HEK293 (cell line): ENCODE measurements at regions not wholly inside any gene's neighbourhood (a gene's known extent, or its start where the extent isn't known, plus 50 kb on each side); places are given as distances from the start of the nearest gene placed in this dataset.

Experiments
- CTCF ChIA-PET: fragments of 350-600 bp; formaldehyde crosslinking; extraction: SDS; loops from one replicate; lab custom pipeline; 2021; ENCODE audit warnings: antibody characterized with exemption; lab: Yijun Ruan, JAX
- POLR2A ChIA-PET: fragments of 300-600 bp; formaldehyde crosslinking; extraction: SDS; loops from one replicate; lab custom pipeline; 2020; ENCODE audit warnings: antibody characterized with exemption, inconsistent platforms; lab: Yijun Ruan, JAX
- H3K27ac ChIP-seq: fragments of 200-500 bp; sonication (Bioruptor generic); 2 replicates; pipeline ENCODE4 v1.5.1; 2014; ENCODE audit warnings: low read depth, low read length, control low read depth, inconsistent platforms; ENCODE audit errors: extremely low read depth
- H3K36me3 ChIP-seq, 2 experiments: fragments of 200-500 bp in 1 of 2; sonication (Bioruptor generic) in 1 of 2; 1 replicate in 1 of 2; 2 replicates in 1 of 2; pipeline ENCODE4 v1.5.1; 2014 to 2017; ENCODE audit warnings: inconsistent platforms in 2 of 2, low read length in 2 of 2; ENCODE audit not compliant: control insufficient read depth in 2 of 2, insufficient read depth in 1 of 2
- H3K4me1 ChIP-seq: fragments of 200-500 bp; sonication (Bioruptor generic); 2 replicates; pipeline ENCODE4 v1.5.1; 2014; ENCODE audit warnings: mild to moderate bottlenecking, low read length, inconsistent platforms; ENCODE audit not compliant: control insufficient read depth, insufficient read depth
- H3K4me3 ChIP-seq: 2 replicates; pipeline ENCODE4 v1.5.1; 2011; ENCODE audit warnings: low read depth, mild to moderate bottlenecking, control low read depth, low read length, moderate library complexity
- H3K9me3 ChIP-seq: fragments of 200-500 bp; sonication (Bioruptor generic); 2 replicates; pipeline ENCODE4 v1.5.1; 2014; ENCODE audit warnings: low read depth, low read length, inconsistent platforms; ENCODE audit not compliant: control insufficient read depth, insufficient read depth
- EGR2 ChIP-seq: fragments of 450-650 bp; formaldehyde crosslinking; IDR thresholded peaks from 2 replicates; pipeline ENCODE4 v1.5.1; 2016; ENCODE audit warnings: low read depth, missing biosample characterization, missing genetic modification characterization
- GLIS1 ChIP-seq: fragments of 450-650 bp; formaldehyde crosslinking; IDR thresholded peaks from 2 replicates; pipeline ENCODE4 v1.5.1; 2016; ENCODE audit warnings: missing biosample characterization, missing genetic modification characterization
- HOXC10 ChIP-seq: sonication (generic); formaldehyde crosslinking; IDR thresholded peaks from 2 replicates; pipeline ENCODE4 v1.8.1; 2023; ENCODE audit warnings: mild to moderate bottlenecking, missing genetic modification reagents
- KLF16 ChIP-seq: fragments of 450-650 bp; formaldehyde crosslinking; IDR thresholded peaks from 2 replicates; pipeline ENCODE4 v1.5.1; 2017; ENCODE audit warnings: missing biosample characterization, missing genetic modification characterization
- MEIS1 ChIP-seq: sonication (generic); formaldehyde crosslinking; IDR thresholded peaks from 2 replicates; pipeline ENCODE4 v1.8.1; 2022; ENCODE audit warnings: missing genetic modification reagents, mild to moderate bottlenecking, borderline replicate concordance
- PRDM1 ChIP-seq: fragments of 450-650 bp; formaldehyde crosslinking; IDR thresholded peaks from 2 replicates; pipeline ENCODE4; 2016; ENCODE audit warnings: missing biosample characterization, missing genetic modification characterization
- PRDM10 ChIP-seq: fragments of 450-650 bp; formaldehyde crosslinking; IDR thresholded peaks from 2 replicates; pipeline ENCODE4 v1.5.1; 2016; ENCODE audit warnings: missing biosample characterization, missing genetic modification characterization
- ZBTB1 ChIP-seq: fragments of 450-650 bp; formaldehyde crosslinking; IDR thresholded peaks from 2 replicates; pipeline ENCODE4 v1.5.1; 2016; ENCODE audit warnings: missing biosample characterization, missing genetic modification characterization
- ZBTB7A ChIP-seq: fragments of 450-650 bp; formaldehyde crosslinking; IDR thresholded peaks from 2 replicates; pipeline ENCODE4 v1.5.1; 2016; ENCODE audit warnings: low read depth, missing biosample characterization, missing genetic modification characterization
- ZNF223 ChIP-seq: fragments of 450-650 bp; formaldehyde crosslinking; IDR thresholded peaks from 2 replicates; pipeline ENCODE4 v1.5.1; 2016; ENCODE audit warnings: missing biosample characterization, missing genetic modification characterization
- ZNF335 ChIP-seq: fragments of 450-650 bp; formaldehyde crosslinking; conservative IDR thresholded peaks from 2 replicates; pipeline ENCODE4 v1.5.1; 2016; ENCODE audit warnings: missing biosample characterization, missing genetic modification characterization
- ZNF350 ChIP-seq: fragments of 450-650 bp; formaldehyde crosslinking; IDR thresholded peaks from 2 replicates; pipeline ENCODE4 v1.5.0; 2017; ENCODE audit warnings: missing biosample characterization, mild to moderate bottlenecking, missing genetic modification characterization
- ZNF449 ChIP-seq: fragments of 450-650 bp; formaldehyde crosslinking; IDR thresholded peaks from 2 replicates; pipeline ENCODE4 v1.5.1; 2017; ENCODE audit warnings: missing biosample characterization, mild to moderate bottlenecking, missing genetic modification characterization, moderate library complexity
- ZNF555 ChIP-seq: fragments of 450-650 bp; formaldehyde crosslinking; conservative IDR thresholded peaks from 2 replicates; pipeline ENCODE4 v1.5.1; 2017; ENCODE audit warnings: missing biosample characterization, mild to moderate bottlenecking, missing genetic modification characterization, inconsistent platforms
- ZNF624 ChIP-seq: fragments of 450-650 bp; formaldehyde crosslinking; IDR thresholded peaks from 2 replicates; pipeline ENCODE4 v1.5.1; 2017; ENCODE audit warnings: missing biosample characterization, missing genetic modification characterization
- ZNF660 ChIP-seq: fragments of 450-650 bp; IDR thresholded peaks from 2 replicates; pipeline ENCODE4 v1.5.1; 2018; ENCODE audit warnings: missing biosample characterization, mild to moderate bottlenecking, missing genetic modification characterization
- ZNF76 ChIP-seq: fragments of 450-650 bp; formaldehyde crosslinking; IDR thresholded peaks from 2 replicates; pipeline ENCODE4; 2016; ENCODE audit warnings: low read depth, missing biosample characterization, missing genetic modification characterization, borderline replicate concordance
- TF ChIP-seq, protein P1 (sequence below): fragments of 450-650 bp; formaldehyde crosslinking; IDR thresholded peaks from 2 replicates; pipeline ENCODE4 v1.5.1; 2016; ENCODE audit warnings: missing biosample characterization, missing genetic modification characterization

- CTCF ChIA-PET, result interaction anchor here (0.6 kb wide), 1 partner anchor 194 kb away, joined by 3 read pairs; no protein-coding TSS in a partner anchor
- POLR2A ChIA-PET, result no interaction called here
- H3K27ac ChIP-seq, result no peak overlapping the region
- no peaks in the 10 kb centered on the region for H3K36me3 ChIP-seq
- no peaks in the 10 kb centered on the region for H3K4me1 ChIP-seq
- TF ChIP-seq ZNF223, result no peak
- no peaks in the 10 kb centered on the region for H3K9me3 ChIP-seq
- H3K4me3 ChIP-seq, result no peak overlapping the region
Measured at GRCh38 chr4:27886120-27886519, 1025.5 kb downstream of the STIM2 start.

- Histone ChIP-seq H3K36me3 (no peaks in the 10 kb centered on the region), H3K4me1 (no peaks in the 10 kb centered on the region), H3K9me3 (no peaks in the 10 kb centered on the region), H3K27ac (no peak overlapping the region), H3K4me3 (no peak overlapping the region)
- TF ChIP-seq ZNF624 (tag by site-specific recombination), result no peak
- TF ChIP-seq GLIS1 (tag by site-specific recombination), result no peak
- ChIA-PET POLR2A (no interaction called here), CTCF (interaction anchor here (0.7 kb wide), 1 partner anchor 800 kb away, joined by 3 read pairs; no protein-coding TSS in a partner anchor)
Measured at GRCh38 chr4:27887646-27888045, 1027.0 kb downstream of the STIM2 start.

DNA sequence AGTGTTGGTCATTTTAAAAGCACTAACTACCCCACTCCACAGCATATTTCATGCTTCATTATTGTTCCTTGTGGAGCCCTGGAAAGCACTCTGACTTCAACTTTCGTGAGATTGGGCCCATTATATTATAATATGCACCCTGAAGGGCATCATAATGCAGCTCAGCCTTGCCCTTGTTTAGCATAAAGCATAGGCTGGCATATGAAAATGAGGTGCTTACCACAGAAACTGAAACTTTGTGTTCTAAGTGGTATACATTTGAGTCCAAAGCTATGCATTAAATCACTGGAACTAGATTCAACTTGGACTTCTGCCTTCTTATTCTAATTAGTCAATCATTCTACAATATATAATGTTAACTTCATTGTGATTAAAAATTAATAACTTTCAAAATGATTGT lies 1027.9 kb downstream of the STIM2 start:
- no peaks in the 10 kb centered on the region for H3K36me3 ChIP-seq
- no peak overlapping the region for H3K27ac ChIP-seq
- H3K4me1 ChIP-seq, result no peaks in the 10 kb centered on the region
- ChIA-PET CTCF (no interaction called here), POLR2A (no interaction called here)
- H3K4me3 ChIP-seq, result no peak overlapping the region
- no peak for TF ChIP-seq ZNF335 (tag by site-specific recombination)
- no peak for TF ChIP-seq HOXC10
- no peak for TF ChIP-seq ZNF350
- no peak for TF ChIP-seq MEIS1
- no peak for TF ChIP-seq EGR2 (tag by site-specific recombination)
- no peak for TF ChIP-seq ZBTB7A (tag by site-specific recombination)
- TF ChIP-seq ZBTB1 (tag by site-specific recombination), result no peak
- no peak for TF ChIP-seq KLF16 (tag by site-specific recombination)
- no peak for TF ChIP-seq PRDM1 (tag by site-specific recombination)
- TF ChIP-seq PRDM10 (tag by site-specific recombination), result no peak
- H3K9me3 ChIP-seq, result no peaks in the 10 kb centered on the region

- POLR2A ChIA-PET, result no interaction called here
- Histone ChIP-seq H3K36me3 (no peaks in the 10 kb centered on the region), H3K4me3 (no peak overlapping the region), H3K9me3 (no peaks in the 10 kb centered on the region), H3K27ac (no peak overlapping the region), H3K4me1 (no peaks in the 10 kb centered on the region)
- TF ChIP-seq ZNF449 (tag by site-specific recombination) (no peak), KLF16 (tag by site-specific recombination) (no peak), ZNF76 (tag by site-specific recombination) (no peak), ZNF555 (tag by site-specific recombination) (no peak), ZNF660 (tag by site-specific recombination) (no peak)
- TF ChIP-seq, protein P1, sequence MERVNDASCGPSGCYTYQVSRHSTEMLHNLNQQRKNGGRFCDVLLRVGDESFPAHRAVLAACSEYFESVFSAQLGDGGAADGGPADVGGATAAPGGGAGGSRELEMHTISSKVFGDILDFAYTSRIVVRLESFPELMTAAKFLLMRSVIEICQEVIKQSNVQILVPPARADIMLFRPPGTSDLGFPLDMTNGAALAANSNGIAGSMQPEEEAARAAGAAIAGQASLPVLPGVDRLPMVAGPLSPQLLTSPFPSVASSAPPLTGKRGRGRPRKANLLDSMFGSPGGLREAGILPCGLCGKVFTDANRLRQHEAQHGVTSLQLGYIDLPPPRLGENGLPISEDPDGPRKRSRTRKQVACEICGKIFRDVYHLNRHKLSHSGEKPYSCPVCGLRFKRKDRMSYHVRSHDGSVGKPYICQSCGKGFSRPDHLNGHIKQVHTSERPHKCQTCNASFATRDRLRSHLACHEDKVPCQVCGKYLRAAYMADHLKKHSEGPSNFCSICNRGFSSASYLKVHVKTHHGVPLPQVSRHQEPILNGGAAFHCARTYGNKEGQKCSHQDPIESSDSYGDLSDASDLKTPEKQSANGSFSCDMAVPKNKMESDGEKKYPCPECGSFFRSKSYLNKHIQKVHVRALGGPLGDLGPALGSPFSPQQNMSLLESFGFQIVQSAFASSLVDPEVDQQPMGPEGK (tag by site-specific recombination), result no peak
- CTCF ChIA-PET, result no interaction called here
Measured at GRCh38 chr4:27894951-27895350, 1034.3 kb downstream of the STIM2 start.
